H4 (cell line): ENCODE measurements at regions not wholly inside any gene's neighbourhood (a gene's known extent, or its start where the extent isn't known, plus 50 kb on each side); places are given as distances from the start of the nearest gene placed in this dataset.
A peak's percentile ranks its signal among the peaks of the same experiment; 100 is the strongest.
"Not testable (repeated sequence)": the region's sequence is repeated elsewhere in the genome, so short reads cannot be mapped to it uniquely, and the experiment has no call there.

Experiments used
- DNase-seq: peaks from one replicate; pipeline ENCODE4 v3.0.0-alpha.2; 2015; ENCODE audit warnings: low spot score

GRCh38 chr6:94902974-94903628 lies 674.2 kb upstream of the MANEA start:
- no peak for DNase-seq

DNA sequence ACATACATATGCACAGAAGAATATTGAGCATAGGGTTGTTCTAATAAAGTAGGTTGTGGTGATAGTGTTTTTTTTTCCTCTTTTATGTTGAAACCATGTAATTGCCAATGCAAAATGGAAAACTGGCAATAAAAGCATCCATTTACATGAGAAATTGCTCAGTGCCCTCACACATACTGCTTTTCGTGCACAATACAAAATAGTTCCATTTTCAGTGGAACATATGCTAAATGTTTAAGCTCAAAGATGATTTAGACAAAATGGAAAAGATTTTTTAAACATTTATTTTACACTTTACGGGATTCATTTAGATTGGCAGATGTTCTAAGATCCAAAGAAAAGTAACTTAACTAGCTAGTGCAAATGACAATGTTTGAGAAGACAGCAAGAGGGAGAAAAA lies 678.1 kb upstream of the MANEA start:
- DNase-seq: no peak

DNA sequence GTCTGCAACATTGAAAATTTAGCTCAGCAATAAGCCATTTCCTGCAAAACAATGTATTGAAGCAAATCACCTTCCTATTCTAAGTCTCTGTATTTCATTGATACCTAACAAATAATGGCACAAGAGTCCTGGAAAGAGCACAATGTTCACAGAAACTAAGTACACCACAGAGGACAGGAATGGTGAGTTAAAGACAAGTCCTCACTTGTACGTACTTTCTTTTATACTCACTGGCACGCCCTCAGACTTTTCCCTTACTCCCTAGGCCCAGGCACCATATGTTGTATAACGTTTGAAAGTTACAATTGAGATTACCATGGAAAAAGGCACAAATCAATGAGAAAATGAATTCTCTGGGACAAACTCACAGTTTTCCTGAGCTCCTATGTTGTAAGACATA lies 683.0 kb upstream of the MANEA start:
- DNase-seq: no peak

GRCh38 chr6:94893327-94893726 lies 684.0 kb upstream of the MANEA start:
- no peak for DNase-seq

DNA sequence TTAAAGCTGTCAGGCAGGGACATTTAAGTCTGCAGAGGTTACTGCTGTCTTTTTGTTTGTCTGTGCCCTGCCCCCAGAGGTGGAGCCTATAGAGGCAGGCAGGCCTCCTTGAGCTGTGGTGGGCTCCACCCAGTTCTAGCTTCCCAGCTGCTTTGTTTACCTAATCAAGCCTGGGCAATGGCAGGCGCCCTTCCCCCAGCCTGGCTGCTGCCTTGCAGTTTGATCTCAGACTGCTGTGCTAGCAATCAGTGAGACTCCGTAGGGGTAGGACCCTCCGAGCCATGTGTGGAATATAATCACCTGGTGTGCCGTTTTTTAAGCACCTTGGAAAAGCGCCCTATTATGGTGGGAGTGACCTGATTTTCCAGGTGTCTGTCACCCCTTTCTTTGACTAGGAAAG lies 703.5 kb upstream of the MANEA start:
- not testable (repeated sequence) for DNase-seq

DNA sequence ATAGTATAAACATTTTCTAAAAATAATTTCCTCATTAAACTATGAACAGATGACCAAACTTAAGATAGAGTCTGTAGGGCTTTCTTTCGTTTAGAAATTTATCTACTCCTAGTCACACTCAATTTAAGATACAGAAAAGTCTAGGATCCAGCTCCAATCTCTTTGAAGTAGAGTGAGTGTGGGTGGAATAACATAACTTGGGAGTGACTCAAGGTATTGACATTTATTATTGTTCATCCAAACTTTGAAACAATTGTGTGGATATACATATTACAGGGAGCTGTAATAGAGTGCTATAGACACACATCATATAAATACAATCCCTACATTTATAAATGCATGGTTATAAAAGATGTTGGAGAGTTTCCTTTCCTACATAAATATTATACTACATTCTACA lies 715.2 kb upstream of the MANEA start:
- no peak for DNase-seq

DNA sequence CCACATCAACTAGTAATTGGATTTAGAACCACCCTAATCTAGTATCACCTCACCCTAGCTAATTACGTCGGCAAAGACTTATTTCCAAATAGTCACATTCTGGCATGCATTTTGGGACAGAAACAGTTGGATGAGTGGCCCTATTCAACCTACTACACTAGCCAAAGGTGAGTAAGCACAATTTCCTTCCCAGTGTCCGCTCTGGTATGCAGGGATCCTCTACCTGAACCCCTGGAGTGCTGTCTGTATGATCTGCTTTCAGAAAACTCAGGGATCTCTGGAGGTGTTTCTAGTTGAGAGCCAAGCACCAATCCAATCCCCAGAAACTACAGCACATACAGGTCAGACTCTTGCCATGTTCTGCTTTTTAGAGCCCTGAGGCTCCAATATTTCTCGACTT lies 717.4 kb upstream of the MANEA start:
- DNase-seq: no peak

DNA sequence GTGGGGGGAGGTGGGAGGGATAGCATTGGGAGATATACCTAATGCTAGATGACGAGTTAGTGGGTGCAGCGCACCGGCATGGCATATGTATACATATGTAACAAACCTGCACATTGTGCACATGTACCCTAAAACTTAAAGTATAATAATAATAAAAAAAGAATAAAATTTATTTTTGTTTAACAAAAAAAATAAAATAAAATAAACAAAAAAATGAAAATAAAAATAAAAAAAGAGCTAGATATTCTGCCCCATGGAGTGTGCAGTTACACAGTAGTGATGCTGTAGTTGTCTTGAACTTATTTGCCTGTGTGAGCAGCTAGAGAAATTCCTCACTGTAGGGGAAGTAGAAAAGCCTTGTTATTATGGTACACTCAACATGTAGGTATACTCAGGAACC lies 720.3 kb upstream of the MANEA start:
- DNase-seq: not testable (repeated sequence)

- DNase-seq: not testable (repeated sequence)
These were observed 726.0 kb upstream of the MANEA start for GRCh38 chr6:94851329-94851728.

DNA sequence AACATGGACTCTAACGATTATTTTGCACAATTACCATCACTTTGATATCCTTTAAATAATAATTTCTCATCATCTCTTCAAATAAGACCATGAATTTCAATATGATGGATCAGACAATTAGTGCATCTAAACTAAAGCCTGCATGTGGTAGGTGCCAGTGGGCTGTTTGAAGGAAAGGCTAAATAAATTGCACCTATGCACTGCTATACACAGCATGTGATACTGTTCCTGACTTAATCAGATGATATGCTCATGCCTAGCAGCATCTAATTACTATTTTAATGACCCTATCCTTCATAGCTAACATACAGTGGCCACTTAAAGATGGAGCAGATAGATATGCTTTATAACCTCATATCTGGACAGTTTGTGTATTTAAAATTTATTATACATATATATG lies 731.6 kb upstream of the MANEA start:
- DNase-seq: no peak

DNA sequence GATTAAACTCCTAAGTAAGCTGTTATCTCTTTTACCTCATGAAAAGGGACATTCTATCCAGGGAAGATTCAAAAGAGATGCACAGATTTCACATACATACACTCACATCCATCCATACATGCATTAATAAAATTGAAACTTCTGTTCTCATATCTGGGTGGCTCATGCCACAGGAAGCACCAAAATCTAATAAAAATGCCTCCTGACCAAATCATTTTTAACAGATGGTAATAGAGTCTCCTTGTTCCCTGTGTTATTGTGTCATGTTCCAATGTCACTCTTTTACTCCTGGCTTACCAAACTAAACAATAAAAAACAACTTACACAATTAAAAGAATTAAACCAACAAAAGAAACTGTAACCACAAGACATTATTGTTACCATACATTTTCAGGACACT lies 742.1 kb upstream of the MANEA start:
- no peak for DNase-seq

- no peak for DNase-seq
These were observed 763.5 kb upstream of the MANEA start for GRCh38 chr6:94813806-94814205.

- no peak for DNase-seq
These were observed 776.0 kb upstream of the MANEA start for GRCh38 chr6:94801344-94801743.

DNA sequence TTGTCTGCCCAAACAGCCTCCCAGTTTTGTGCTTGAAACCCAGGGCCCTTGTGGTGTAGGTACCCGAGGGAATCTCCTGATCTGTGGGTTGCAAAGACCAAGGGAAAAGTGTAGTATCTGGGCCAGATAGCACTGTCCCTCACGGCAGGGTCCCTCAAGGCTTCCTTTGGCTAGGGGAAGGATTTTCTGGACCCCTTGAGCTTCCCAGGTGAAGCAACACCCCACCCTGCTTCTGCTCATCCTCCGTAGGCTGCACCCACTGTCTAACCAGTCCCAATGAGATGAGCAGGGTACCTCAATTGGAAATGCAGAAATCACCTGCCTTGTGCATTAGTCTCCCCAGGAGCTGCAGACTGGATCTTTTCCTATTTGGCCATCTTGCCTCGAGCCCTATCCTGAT lies 791.8 kb upstream of the MANEA start:
- DNase-seq: no peak

GRCh38 chr6:94785081-94785480 lies 792.3 kb upstream of the MANEA start:
- peak; percentile 16 for DNase-seq

DNA sequence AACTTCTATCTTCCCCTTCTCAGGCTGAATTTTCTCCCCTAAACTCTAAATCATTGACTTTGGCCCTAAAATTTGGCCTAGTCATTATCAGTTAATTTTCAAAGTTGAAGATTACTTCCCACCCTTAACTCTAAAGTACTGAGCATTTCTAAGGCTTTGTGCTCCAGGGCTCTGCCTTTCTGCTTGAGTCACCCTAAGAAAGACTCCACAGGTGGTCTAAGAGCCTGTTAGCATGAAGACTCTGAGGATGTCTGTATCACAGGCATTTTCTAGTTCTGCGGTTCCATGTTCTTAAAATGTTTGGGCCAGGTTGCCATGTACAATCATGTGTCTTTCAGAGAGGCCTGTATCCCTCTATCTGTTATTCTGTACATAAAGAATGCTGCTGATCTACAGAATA lies 808.1 kb upstream of the MANEA start:
- no peak for DNase-seq

- peak; percentile 9 for DNase-seq
These were observed 825.5 kb upstream of the MANEA start for GRCh38 chr6:94751641-94752329.

- DNase-seq: no peak
These were observed 841.1 kb upstream of the MANEA start for GRCh38 chr6:94736236-94736635.

DNA sequence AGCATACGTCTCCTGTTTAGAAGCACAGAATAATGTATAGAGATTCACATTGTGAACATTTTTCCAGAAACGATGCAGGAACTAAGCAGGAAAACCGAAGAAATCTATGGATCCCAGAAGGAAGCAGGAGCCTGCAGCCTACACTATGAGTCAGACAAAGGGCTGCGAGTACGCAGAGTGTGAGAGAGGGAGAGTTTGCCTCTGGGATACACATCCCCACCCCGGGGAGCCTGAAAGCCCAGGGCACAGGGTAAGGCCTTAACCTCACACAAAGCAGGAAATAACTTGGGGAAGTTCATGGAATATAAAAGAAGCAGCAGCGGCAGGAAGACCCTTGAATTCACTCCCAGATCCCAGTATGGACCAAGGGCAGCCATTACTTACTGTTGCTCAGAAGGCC lies 842.1 kb upstream of the MANEA start:
- DNase-seq: no peak

GRCh38 chr6:94734751-94735150 lies 842.6 kb upstream of the MANEA start:
- no peak for DNase-seq

DNA sequence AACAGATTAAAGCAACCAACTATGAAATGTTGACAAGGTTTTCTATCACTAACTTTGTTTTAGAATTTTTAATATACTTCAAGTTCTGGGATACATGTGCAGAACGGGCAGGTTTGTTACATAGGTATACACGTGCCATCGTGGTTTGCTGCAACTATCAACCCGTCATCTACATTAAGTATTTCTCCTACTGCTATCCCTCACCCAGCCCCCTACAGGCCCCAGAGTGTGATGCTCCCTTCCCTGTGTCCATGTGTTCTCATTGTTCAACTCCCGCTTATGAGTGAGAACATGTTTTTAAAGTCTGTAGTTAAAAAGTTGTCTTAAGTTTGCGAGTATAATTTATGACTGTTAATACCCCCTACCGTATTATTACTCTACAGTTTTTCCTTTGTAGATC lies 844.3 kb upstream of the MANEA start:
- no peak for DNase-seq

- no peak for DNase-seq
These were observed 849.6 kb upstream of the MANEA start for GRCh38 chr6:94727710-94728109.

DNA sequence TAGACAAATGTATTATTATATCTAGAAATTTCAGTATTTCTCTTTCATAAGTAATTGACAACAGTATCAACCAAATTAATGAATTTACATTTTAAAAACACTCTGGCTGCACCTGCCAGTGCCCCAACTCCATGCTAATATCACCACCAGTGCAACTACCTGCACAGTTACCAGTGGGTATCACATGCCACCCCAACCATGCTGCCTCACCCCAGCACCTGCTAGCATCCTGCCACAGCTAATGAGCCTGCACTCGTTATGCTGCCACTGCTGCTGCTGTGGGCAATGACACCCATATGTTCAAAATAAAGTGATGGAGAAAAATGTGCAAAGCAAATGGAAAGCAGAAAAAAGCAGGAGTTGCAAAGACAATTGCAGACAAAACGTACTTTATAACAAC lies 855.9 kb upstream of the MANEA start:
- DNase-seq: no peak

- DNase-seq: no peak
These were observed 863.9 kb upstream of the MANEA start for GRCh38 chr6:94713446-94713845.
